Kidney (tissue), 13 donors: ENCODE measurements at regions not wholly inside any gene's neighbourhood (a gene's known extent, or its start where the extent isn't known, plus 50 kb on each side); places are given as distances from the start of the nearest gene placed in this dataset.
A peak's percentile ranks its signal among the peaks of the same experiment; 100 is the strongest.

Experiments
- DNase-seq, 5 donors: peaks; one replicate each; pipeline ENCODE4 v3.0.0-alpha.2; 2013 to 2020
- FAIRE-seq: peaks from 2 replicates; lab custom pipeline; 2012; peaks lifted over from hg19 to GRCh38; lab: Jason Lieb, UNC
- H3K27ac ChIP-seq, 2 donors: one replicate each; pipeline ENCODE4 v1.7.0; 2013; ENCODE audit warnings: low read depth in 2 of 2, low read length in 2 of 2, inconsistent platforms in 1 of 2
- H3K27me3 ChIP-seq: one replicate; pipeline ENCODE4 v1.7.1; 2013; ENCODE audit warnings: low read length, inconsistent platforms; ENCODE audit not compliant: control insufficient read depth, insufficient read depth
- H3K36me3 ChIP-seq, 3 donors: one replicate each; pipeline versions ENCODE4 v1.7.0 to v1.7.1; 2013; ENCODE audit warnings: low read length in 3 of 3, control low read depth in 1 of 3, inconsistent platforms in 1 of 3; ENCODE audit not compliant: insufficient read depth in 3 of 3, control insufficient read depth in 2 of 3
- H3K4me1 ChIP-seq, 3 donors: one replicate each; pipeline versions ENCODE4 v1.7.0 to v1.7.1; 2013; ENCODE audit warnings: low read length in 3 of 3, inconsistent platforms in 1 of 3, low read depth in 1 of 3; ENCODE audit not compliant: control insufficient read depth in 2 of 3, insufficient read depth in 2 of 3
- H3K4me3 ChIP-seq, 3 donors: one replicate each; pipeline versions ENCODE4 v1.7.0 to v1.8.1; 2013; ENCODE audit warnings: low read length in 3 of 3, control low read depth in 1 of 3, inconsistent platforms in 1 of 3
- H3K9ac ChIP-seq, 3 donors: one replicate each; pipeline versions ENCODE4 v1.7.0 to v1.7.1; 2013; ENCODE audit warnings: low read length in 3 of 3, control low read depth in 1 of 3, inconsistent platforms in 1 of 3
- H3K9me3 ChIP-seq, 3 donors: one replicate each; pipeline versions ENCODE4 v1.7.0 to v1.7.1; 2013; ENCODE audit warnings: low read length in 3 of 3, control low read depth in 1 of 3, inconsistent platforms in 1 of 3; ENCODE audit not compliant: control insufficient read depth in 2 of 3, insufficient read depth in 1 of 3
- CTCF ChIP-seq: IDR thresholded peaks from 3 replicates; pipeline ENCODE4 v1.5.1; 2012; ENCODE audit warnings: mild to moderate bottlenecking, moderate library complexity, borderline replicate concordance; ENCODE audit not compliant: insufficient read depth; ENCODE audit errors: extremely low read depth
- intact Hi-C: fragments of 100-400 bp; cut with DNase I; formaldehyde crosslinking; loops from one replicate; pipeline ENCODE4 v1.11.1; 2022
- donor health status: control.
- donor health status: control.
- donor health status: control.
- donor health status: control.
- donor health status: control.
- donor health status: DM: yes; HTN: yes; CAD: no.
- donor health status: Normal renal cell carcinoma (clear cell type).

- H3K4me1 ChIP-seq: no peaks in the 10 kb centered on the region
- intact Hi-C loops: loop anchor here (10.0 kb wide), 1 partner anchor 150 kb away; no protein-coding TSS in a partner anchor
- no peak for DNase-seq
- H3K9ac ChIP-seq: no peak overlapping the region
- no peak overlapping the region for H3K27ac ChIP-seq
- no peak overlapping the region for H3K4me3 ChIP-seq
- TF ChIP-seq CTCF: no peak
- H3K9me3 ChIP-seq: no peaks in the 10 kb centered on the region
- H3K27me3 ChIP-seq: no peaks in the 10 kb centered on the region
- no peaks in the 10 kb centered on the region for H3K36me3 ChIP-seq
- FAIRE-seq: no peak
These were observed 93.9 kb upstream of the OGFRL1 start for GRCh38 chr6:71194724-71195123.

- Histone ChIP-seq H3K27me3 (no peaks in the 10 kb centered on the region), H3K9ac (no peak overlapping the region), H3K4me3 (no peak overlapping the region), H3K4me1 (no peaks in the 10 kb centered on the region), H3K9me3 (no peaks in the 10 kb centered on the region), H3K36me3 (no peaks in the 10 kb centered on the region), H3K27ac (no peak overlapping the region)
- no peak for DNase-seq
- no peak for TF ChIP-seq CTCF
- intact Hi-C loops: loop anchor here (10.0 kb wide), 1 partner anchor 148 kb away; no protein-coding TSS in a partner anchor
- FAIRE-seq: no peak
These were observed 91.3 kb upstream of the OGFRL1 start for GRCh38 chr6:71197267-71197666.

GRCh38 chr6:71197780-71198179, 90.8 kb upstream of the OGFRL1 start:
- Histone ChIP-seq H3K9me3 (no peaks in the 10 kb centered on the region), H3K9ac (no peak overlapping the region), H3K4me3 (no peak overlapping the region), H3K27ac (no peak overlapping the region), H3K27me3 (no peaks in the 10 kb centered on the region), H3K36me3 (no peaks in the 10 kb centered on the region), H3K4me1 (no peaks in the 10 kb centered on the region)
- intact Hi-C loops: loop anchor here (10.0 kb wide), 1 partner anchor 147 kb away; no protein-coding TSS in a partner anchor
- FAIRE-seq (no peak), DNase-seq (peak in 2 of 5 donors; percentile 72 to 83)
- no peak for TF ChIP-seq CTCF

- H3K27ac ChIP-seq: no peak overlapping the region
- H3K9ac ChIP-seq: no peak overlapping the region
- FAIRE-seq (no peak), DNase-seq (no peak)
- no peaks in the 10 kb centered on the region for H3K4me1 ChIP-seq
- H3K9me3 ChIP-seq: no peaks in the 10 kb centered on the region
- no peak overlapping the region for H3K4me3 ChIP-seq
- no peaks in the 10 kb centered on the region for H3K36me3 ChIP-seq
- TF ChIP-seq CTCF: no peak
- H3K27me3 ChIP-seq: no peaks in the 10 kb centered on the region
- intact Hi-C loops: loop anchor here (10.0 kb wide), 1 partner anchor 146 kb away; no protein-coding TSS in a partner anchor
These were observed 89.7 kb upstream of the OGFRL1 start for GRCh38 chr6:71198908-71199307.
